GM18499 (cell line): ENCODE measurements at regions not wholly inside any gene's neighbourhood (a gene's known extent, or its start where the extent isn't known, plus 50 kb on each side); places are given as distances from the start of the nearest gene placed in this dataset.

ENCODE experiments used
- ATAC-seq: cut with Tn5 transposase; IDR thresholded peaks from one replicate; pipeline ENCODE4 v1.9.1; 2021; ENCODE audit warnings: moderate number of reproducible peaks; ENCODE audit not compliant: insufficient read depth, unreplicated experiment

- no peak for ATAC-seq
Observed at GRCh38 chr12:91937009-91937408, 208.6 kb downstream of the BTG1 start.

GRCh38 chr12:91935296-91935695 is 210.3 kb downstream of the BTG1 start:
- no peak for ATAC-seq

- ATAC-seq = no peak
Observed at GRCh38 chr12:91931111-91931510, 214.5 kb downstream of the BTG1 start.

- no peak for ATAC-seq
Observed at GRCh38 chr12:91928501-91928900, 217.1 kb downstream of the BTG1 start.

GRCh38 chr12:91926848-91927247 is 218.8 kb downstream of the BTG1 start:
- ATAC-seq = no peak

GRCh38 chr12:91924827-91925226 is 220.8 kb downstream of the BTG1 start:
- ATAC-seq = no peak

- no peak for ATAC-seq
Observed at GRCh38 chr12:91923864-91924263, 221.8 kb downstream of the BTG1 start.

- ATAC-seq = no peak
Observed at GRCh38 chr12:91922674-91923073, 223.0 kb downstream of the BTG1 start.

- no peak for ATAC-seq
Observed at GRCh38 chr12:91922139-91922538, 223.5 kb downstream of the BTG1 start.

GRCh38 chr12:91921555-91921954 is 224.1 kb downstream of the BTG1 start:
- ATAC-seq = no peak

GRCh38 chr12:91920741-91921140 is 224.9 kb downstream of the BTG1 start:
- ATAC-seq = no peak

- no peak for ATAC-seq
Observed at GRCh38 chr12:91920276-91920675, 225.4 kb downstream of the BTG1 start.

- no peak for ATAC-seq
Observed at GRCh38 chr12:91918431-91918830, 227.2 kb downstream of the BTG1 start.

- ATAC-seq = no peak
Observed at GRCh38 chr12:91914701-91915100, 230.9 kb downstream of the BTG1 start.

- no peak for ATAC-seq
Observed at GRCh38 chr12:91913651-91914050, 232.0 kb downstream of the BTG1 start.

GRCh38 chr12:91913124-91913523 is 232.5 kb downstream of the BTG1 start:
- ATAC-seq = no peak

- ATAC-seq = no peak
Observed at GRCh38 chr12:91912178-91912577, 233.5 kb downstream of the BTG1 start.

GRCh38 chr12:91910871-91911388 is 234.7 kb downstream of the BTG1 start:
- no peak for ATAC-seq

- no peak for ATAC-seq
Observed at GRCh38 chr12:91902860-91903683, 242.6 kb downstream of the BTG1 start.

- no peak for ATAC-seq
Observed at GRCh38 chr12:91901381-91902074, 244.1 kb downstream of the BTG1 start.

GRCh38 chr12:91900971-91901370 is 244.7 kb downstream of the BTG1 start:
- ATAC-seq = no peak

GRCh38 chr12:91899056-91899455 is 246.6 kb downstream of the BTG1 start:
- ATAC-seq = no peak
